ENCODE measurements at regions not wholly inside any gene's neighbourhood (a gene's known extent, or its start where the extent isn't known, plus 50 kb on each side); places are given as distances from the start of the nearest gene placed in this dataset.

GRCh38 chr7:97310-97841, 95.0 kb upstream of the FAM20C start:
- no peaks in the 10 kb centered on the region for H4K20me1 ChIP-seq (replicated peaks; ENCODE audit: insufficient read depth)
- H3F3A ChIP-seq (replicated peaks; ENCODE audit: low read depth), result peaks cover 9% of the 10 kb centered on the region; the same call in 1 of the 2 replicates
- H3K27ac ChIP-seq (ENCODE audit: low read depth), result peak overlapping the region; percentile 83
- DNase-seq (ENCODE audit: low spot score) (no peak), ATAC-seq (peak; percentile 5; the same call in 1 of the 3 replicates)
- H3K79me2 ChIP-seq (replicated peaks; ENCODE audit: insufficient read depth), result peaks cover 10% of the 10 kb centered on the region; the same call in 1 of the 2 replicates
- no peaks in the 10 kb centered on the region for H3K27me3 ChIP-seq (ENCODE audit: insufficient read depth)
- TF ChIP-seq STAT1 (IDR thresholded peaks at IDR 0.05; ENCODE audit: unreplicated experiment) (no peak), CTCF (conservative IDR thresholded peaks at IDR 0.05; ENCODE audit: low read depth in 2 of 2) (peak in 1 of 2 experiments; percentile 49; a peak in 3 of 4 replicates), ZNF114 (CRISPR knock-in tag; IDR thresholded peaks at IDR 0.05) (no peak), NANOG (IDR thresholded peaks at IDR 0.05; ENCODE audit: borderline replicate concordance) (no peak)
- H3K4me2 ChIP-seq, result peak overlapping the region; percentile 38
- no peaks in the 10 kb centered on the region for H3K36me3 ChIP-seq (ENCODE audit: insufficient read depth)
- Mint-ChIP-seq H3K4me1 (peaks cover 74% of the 10 kb centered on the region), H3K27ac (peak overlapping the region; percentile 96), H3K9me3 (peaks cover 46% of the 10 kb centered on the region), H3K27me3 (ENCODE audit: insufficient read depth, low read depth, poor library complexity) (peaks cover 6% of the 10 kb centered on the region), H3K4me3 (peak overlapping the region; percentile 41), H3K36me3 (ENCODE audit: low read depth) (peaks cover 45% of the 10 kb centered on the region)
- peak overlapping the region; percentile 22; the same call in 1 of the 2 replicates for H3K4me3 ChIP-seq
- no peaks in the 10 kb centered on the region for H3K9me2 ChIP-seq (ENCODE audit: insufficient read depth)
- peaks cover 73% of the 10 kb centered on the region for H3K4me1 ChIP-seq (ENCODE audit: insufficient read depth)
- H2AFZ ChIP-seq, result no peak overlapping the region

- Mint-ChIP-seq H3K9me3 (peaks cover 45% of the 10 kb centered on the region), H3K27ac (peak overlapping the region; percentile 31; the same call in 1 of the 2 replicates), H3K36me3 (ENCODE audit: low read depth) (peaks cover 40% of the 10 kb centered on the region), H3K4me1 (peaks cover 43% of the 10 kb centered on the region), H3K27me3 (ENCODE audit: insufficient read depth, low read depth, poor library complexity) (peaks cover 10% of the 10 kb centered on the region), H3K4me3 (no peak overlapping the region)
- DNase-seq (ENCODE audit: low spot score) (no peak), ATAC-seq (no peak)
- H4K20me1 ChIP-seq (replicated peaks; ENCODE audit: insufficient read depth), result no peaks in the 10 kb centered on the region
- TF ChIP-seq JUNB (IDR thresholded peaks at IDR 0.05; ENCODE audit: unreplicated experiment) (no peak), REST (IDR thresholded peaks at IDR 0.05; ENCODE audit: unreplicated experiment) (no peak), ETS1 (IDR thresholded peaks at IDR 0.05) (no peak), CTCF (conservative IDR thresholded peaks at IDR 0.05; ENCODE audit: low read depth in 2 of 2) (no peak), NANOG (IDR thresholded peaks at IDR 0.05; ENCODE audit: borderline replicate concordance) (no peak), CREB1 (CRISPR knock-in tag; IDR thresholded peaks at IDR 0.05; ENCODE audit: low read depth) (no peak), ZNF331 (CRISPR knock-in tag; IDR thresholded peaks at IDR 0.05; ENCODE audit: low read depth) (no peak), STAT1 (IDR thresholded peaks at IDR 0.05; ENCODE audit: unreplicated experiment) (no peak), POLR2AphosphoS5 (IDR thresholded peaks at IDR 0.05; ENCODE audit: low read depth) (no peak), EZH2phosphoT487 (IDR thresholded peaks at IDR 0.05; ENCODE audit: unreplicated experiment) (no peak), ZNF114 (CRISPR knock-in tag; IDR thresholded peaks at IDR 0.05) (no peak)
- H3K27ac ChIP-seq (ENCODE audit: low read depth), result 0 out of 2 replicates have a peak overlapping the region, but pooled peaks have one; percentile 27
- no peak overlapping the region for H3K4me3 ChIP-seq
- H3F3A ChIP-seq (replicated peaks; ENCODE audit: low read depth), result peaks cover 9% of the 10 kb centered on the region; the same call in 1 of the 2 replicates
- H2AFZ ChIP-seq, result no peak overlapping the region
- H3K4me2 ChIP-seq, result no peak overlapping the region
- no peaks in the 10 kb centered on the region for H3K36me3 ChIP-seq (ENCODE audit: insufficient read depth)
- H3K79me2 ChIP-seq (replicated peaks; ENCODE audit: insufficient read depth), result no peaks in the 10 kb centered on the region
- H3K4me1 ChIP-seq (ENCODE audit: insufficient read depth), result peaks cover 44% of the 10 kb centered on the region
- H3K27me3 ChIP-seq (ENCODE audit: insufficient read depth), result no peaks in the 10 kb centered on the region
- H3K9me2 ChIP-seq (ENCODE audit: insufficient read depth), result no peaks in the 10 kb centered on the region
Measured at GRCh38 chr7:101146-102046, 91.0 kb upstream of the FAM20C start.

Measured in GM23338 (cell line).